COLO829 (cell line): ENCODE measurements at regions not wholly inside any gene's neighbourhood (a gene's known extent, or its start where the extent isn't known, plus 50 kb on each side); places are given as distances from the start of the nearest gene placed in this dataset.
"Not testable (repeated sequence)": the region's sequence is repeated elsewhere in the genome, so short reads cannot be mapped to it uniquely, and the experiment has no call there.

Experiments
- DNase-seq: peaks from one replicate; pipeline ENCODE4 v3.0.0; 2012; ENCODE audit warnings: low spot score

GRCh38 chrX:140337263-140337662 lies 167.6 kb downstream of the SOX3 start:
- DNase-seq, result no peak

- peak; percentile 2 for DNase-seq
These were observed 186.6 kb downstream of the SOX3 start for GRCh38 chrX:140318296-140318695.

GRCh38 chrX:140317462-140317861 lies 187.4 kb downstream of the SOX3 start:
- DNase-seq, result no peak

GRCh38 chrX:140298960-140299825 lies 205.7 kb downstream of the SOX3 start:
- no peak for DNase-seq

- DNase-seq, result no peak
These were observed 207.6 kb downstream of the SOX3 start for GRCh38 chrX:140297273-140297672.

GRCh38 chrX:140292961-140293360 lies 211.9 kb downstream of the SOX3 start:
- DNase-seq, result no peak

GRCh38 chrX:140292188-140292587 lies 212.7 kb downstream of the SOX3 start:
- DNase-seq, result no peak

GRCh38 chrX:140274811-140275525 lies 229.9 kb downstream of the SOX3 start:
- no peak for DNase-seq

GRCh38 chrX:140273921-140274320 lies 230.9 kb downstream of the SOX3 start:
- DNase-seq, result no peak

- no peak for DNase-seq
These were observed 254.5 kb downstream of the SOX3 start for GRCh38 chrX:140250391-140250790.

- no peak for DNase-seq
These were observed 255.8 kb downstream of the SOX3 start for GRCh38 chrX:140249088-140249487.

- DNase-seq, result no peak
These were observed 263.9 kb upstream of the CXorf66 start for GRCh38 chrX:140229191-140229590.

GRCh38 chrX:140226037-140226436 lies 260.7 kb upstream of the CXorf66 start:
- DNase-seq, result not testable (repeated sequence)

- not testable (repeated sequence) for DNase-seq
These were observed 250.6 kb upstream of the CXorf66 start for GRCh38 chrX:140215894-140216293.

GRCh38 chrX:140214518-140214917 lies 249.2 kb upstream of the CXorf66 start:
- not testable (repeated sequence) for DNase-seq

- no peak for DNase-seq
These were observed 241.3 kb upstream of the CXorf66 start for GRCh38 chrX:140206657-140207056.

GRCh38 chrX:140190441-140191108 lies 225.3 kb upstream of the CXorf66 start:
- no peak for DNase-seq

- no peak for DNase-seq
These were observed 215.3 kb upstream of the CXorf66 start for GRCh38 chrX:140180585-140180984.

GRCh38 chrX:140177821-140178220 lies 212.5 kb upstream of the CXorf66 start:
- DNase-seq, result no peak

- no peak for DNase-seq
These were observed 207.1 kb upstream of the CXorf66 start for GRCh38 chrX:140172401-140172800.

- no peak for DNase-seq
These were observed 202.2 kb upstream of the CXorf66 start for GRCh38 chrX:140167551-140167950.

- DNase-seq, result no peak
These were observed 200.5 kb upstream of the CXorf66 start for GRCh38 chrX:140165849-140166248.

- DNase-seq, result no peak
These were observed 199.1 kb upstream of the CXorf66 start for GRCh38 chrX:140164391-140164790.
